GM23248 (cell line): ENCODE measurements at regions not wholly inside any gene's neighbourhood (a gene's known extent, or its start where the extent isn't known, plus 50 kb on each side); places are given as distances from the start of the nearest gene placed in this dataset.

ENCODE experiments used
- EZH2 ChIP-seq: fragments of 200-600 bp; sonication (generic); IDR thresholded peaks from 2 replicates; pipeline ENCODE4 v1.6.1; 2018; ENCODE audit warnings: antibody characterized with exemption, mild to moderate bottlenecking; ENCODE audit not compliant: insufficient read depth, poor library complexity, severe bottlenecking
- EZH2phosphoT487 ChIP-seq: fragments of 200-600 bp; sonication (generic); IDR thresholded peaks from 2 replicates; pipeline ENCODE4 v1.6.1; 2018; ENCODE audit warnings: antibody characterized with exemption, moderate library complexity, mild to moderate bottlenecking, low read depth; ENCODE audit not compliant: insufficient read depth

GRCh38 chr15:70521576-70522322 lies 241.6 kb downstream of the UACA start:
- no peak for TF ChIP-seq EZH2
- no peak for TF ChIP-seq EZH2phosphoT487
